Breast epithelium (tissue), 3 donors: ENCODE measurements at regions not wholly inside any gene's neighbourhood (a gene's known extent, or its start where the extent isn't known, plus 50 kb on each side); places are given as distances from the start of the nearest gene placed in this dataset.

Experiments
- POLR2A ChIP-seq: fragments of 450-650 bp; IDR thresholded peaks from one replicate; pipeline ENCODE4 v1.6.1; 2016; ENCODE audit warnings: antibody characterized with exemption, mild to moderate bottlenecking, moderate library complexity
- POLR2AphosphoS5 ChIP-seq, 3 donors: sonication (generic); formaldehyde crosslinking; IDR thresholded peaks; one replicate each; pipeline ENCODE4 v1.6.1; 2017; ENCODE audit warnings: antibody characterized with exemption in 3 of 3
- TF ChIP-seq, protein P1 (sequence below), 3 donors: fragments of 450-650 bp; IDR thresholded peaks; one replicate each; pipeline ENCODE4 v1.5.1; 2016 to 2017; ENCODE audit warnings: antibody characterized with exemption in 3 of 3, mild to moderate bottlenecking in 3 of 3, moderate library complexity in 3 of 3

DNA sequence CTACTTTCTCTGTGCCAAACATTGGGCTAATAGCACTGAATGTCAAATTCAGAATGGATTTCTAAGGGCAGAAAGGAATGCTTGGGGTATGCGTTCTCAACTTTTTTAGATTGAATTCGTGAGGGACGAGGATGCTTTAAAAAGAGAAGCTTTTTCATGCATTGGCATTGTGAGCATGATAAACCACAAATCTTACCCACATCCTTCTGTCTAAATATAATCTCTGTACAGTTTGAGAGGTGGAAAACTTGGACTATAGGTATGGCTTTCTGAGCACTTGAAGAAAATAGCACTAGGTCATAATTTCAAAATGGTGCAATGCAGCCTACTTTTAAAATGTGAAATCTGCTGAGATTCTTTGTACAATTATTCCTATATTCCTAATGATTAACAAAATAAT lies 71.4 kb upstream of the HHIP start:
- TF ChIP-seq, protein P1, sequence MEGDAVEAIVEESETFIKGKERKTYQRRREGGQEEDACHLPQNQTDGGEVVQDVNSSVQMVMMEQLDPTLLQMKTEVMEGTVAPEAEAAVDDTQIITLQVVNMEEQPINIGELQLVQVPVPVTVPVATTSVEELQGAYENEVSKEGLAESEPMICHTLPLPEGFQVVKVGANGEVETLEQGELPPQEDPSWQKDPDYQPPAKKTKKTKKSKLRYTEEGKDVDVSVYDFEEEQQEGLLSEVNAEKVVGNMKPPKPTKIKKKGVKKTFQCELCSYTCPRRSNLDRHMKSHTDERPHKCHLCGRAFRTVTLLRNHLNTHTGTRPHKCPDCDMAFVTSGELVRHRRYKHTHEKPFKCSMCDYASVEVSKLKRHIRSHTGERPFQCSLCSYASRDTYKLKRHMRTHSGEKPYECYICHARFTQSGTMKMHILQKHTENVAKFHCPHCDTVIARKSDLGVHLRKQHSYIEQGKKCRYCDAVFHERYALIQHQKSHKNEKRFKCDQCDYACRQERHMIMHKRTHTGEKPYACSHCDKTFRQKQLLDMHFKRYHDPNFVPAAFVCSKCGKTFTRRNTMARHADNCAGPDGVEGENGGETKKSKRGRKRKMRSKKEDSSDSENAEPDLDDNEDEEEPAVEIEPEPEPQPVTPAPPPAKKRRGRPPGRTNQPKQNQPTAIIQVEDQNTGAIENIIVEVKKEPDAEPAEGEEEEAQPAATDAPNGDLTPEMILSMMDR (IDR thresholded peaks at IDR 0.05) = no peak
- no peak for TF ChIP-seq POLR2A
- no peak for TF ChIP-seq POLR2AphosphoS5 (IDR thresholded peaks at IDR 0.05)
